Mucosa of descending colon (tissue), 3 donors: ENCODE measurements at regions not wholly inside any gene's neighbourhood (a gene's known extent, or its start where the extent isn't known, plus 50 kb on each side); places are given as distances from the start of the nearest gene placed in this dataset.

Experiments
- ATAC-seq: fragments of 200-7000 bp; cut with Tn5 transposase; one replicate; pipeline ENCODE4 v1.9.1; 2020; ENCODE audit warnings: mild to moderate bottlenecking, moderate library complexity
- DNase-seq, 3 donors: peaks; one replicate each; pipeline ENCODE4 v3.0.0-alpha.2; 2020
- H3K36me3 ChIP-seq: fragments of 200-600 bp; one replicate; pipeline ENCODE4 v1.8.0; 2021; ENCODE audit warnings: low read depth, mild to moderate bottlenecking
- H3K4me1 ChIP-seq: fragments of 200-600 bp; one replicate; pipeline ENCODE4 v1.8.0; 2021; ENCODE audit warnings: low read depth, mild to moderate bottlenecking
- H3K4me3 ChIP-seq: fragments of 200-600 bp; one replicate; pipeline ENCODE4 v1.8.0; 2021; ENCODE audit warnings: mild to moderate bottlenecking
- H3K9me3 ChIP-seq: fragments of 200-600 bp; one replicate; pipeline ENCODE4 v1.8.0; 2021; ENCODE audit warnings: mild to moderate bottlenecking
- intact Hi-C, 2 donors: fragments of 100-400 bp; cut with DNase I in 1 of 2; cut with micrococcal nuclease in 1 of 2; formaldehyde crosslinking; loops; one replicate each; pipeline versions ENCODE4 v1.11.0 to v1.11.1; 2022; cut with DNase I, micrococcal nuclease
- TF ChIP-seq, protein P1 (sequence below): fragments of 200-600 bp; IDR thresholded peaks from one replicate; pipeline ENCODE4 v1.8.0; 2022; ENCODE audit warnings: antibody characterized with exemption, mild to moderate bottlenecking
- donor health status: DM: no; HTN: no; CAD: no; lungs with moderate emphysema.
- donor health status: DM: no; HTN: no; CAD: no.
- donor health status: DM: no; HTN: yes; CAD: no.

DNA sequence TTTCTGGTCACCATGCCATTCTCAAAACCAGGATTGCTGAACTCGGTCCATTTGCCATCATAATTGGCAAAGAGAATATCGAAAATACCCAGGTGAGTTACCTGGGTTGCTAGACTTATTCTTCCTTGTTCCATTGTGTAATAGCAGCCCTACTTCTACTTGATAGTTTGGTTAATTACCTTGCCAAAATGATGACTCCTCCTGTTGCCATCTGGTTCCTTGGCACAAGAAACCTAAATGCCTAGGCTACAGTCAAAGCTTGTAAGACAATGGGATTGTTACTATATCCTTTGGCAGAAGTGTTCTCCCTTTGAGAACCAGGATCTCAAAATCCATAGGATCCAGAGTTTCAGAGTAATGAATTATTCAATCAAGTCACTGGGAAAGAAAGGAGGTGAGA is 373.2 kb upstream of the ACTBL2 start:
- no peak for DNase-seq
- TF ChIP-seq, protein P1, sequence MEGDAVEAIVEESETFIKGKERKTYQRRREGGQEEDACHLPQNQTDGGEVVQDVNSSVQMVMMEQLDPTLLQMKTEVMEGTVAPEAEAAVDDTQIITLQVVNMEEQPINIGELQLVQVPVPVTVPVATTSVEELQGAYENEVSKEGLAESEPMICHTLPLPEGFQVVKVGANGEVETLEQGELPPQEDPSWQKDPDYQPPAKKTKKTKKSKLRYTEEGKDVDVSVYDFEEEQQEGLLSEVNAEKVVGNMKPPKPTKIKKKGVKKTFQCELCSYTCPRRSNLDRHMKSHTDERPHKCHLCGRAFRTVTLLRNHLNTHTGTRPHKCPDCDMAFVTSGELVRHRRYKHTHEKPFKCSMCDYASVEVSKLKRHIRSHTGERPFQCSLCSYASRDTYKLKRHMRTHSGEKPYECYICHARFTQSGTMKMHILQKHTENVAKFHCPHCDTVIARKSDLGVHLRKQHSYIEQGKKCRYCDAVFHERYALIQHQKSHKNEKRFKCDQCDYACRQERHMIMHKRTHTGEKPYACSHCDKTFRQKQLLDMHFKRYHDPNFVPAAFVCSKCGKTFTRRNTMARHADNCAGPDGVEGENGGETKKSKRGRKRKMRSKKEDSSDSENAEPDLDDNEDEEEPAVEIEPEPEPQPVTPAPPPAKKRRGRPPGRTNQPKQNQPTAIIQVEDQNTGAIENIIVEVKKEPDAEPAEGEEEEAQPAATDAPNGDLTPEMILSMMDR = no peak
- ATAC-seq = no peak
- no peak overlapping the region for H3K4me3 ChIP-seq
- H3K4me1 ChIP-seq = no peaks in the 10 kb centered on the region
- H3K36me3 ChIP-seq = no peaks in the 10 kb centered on the region
- intact Hi-C loops = no loop called here
- no peaks in the 10 kb centered on the region for H3K9me3 ChIP-seq

DNA sequence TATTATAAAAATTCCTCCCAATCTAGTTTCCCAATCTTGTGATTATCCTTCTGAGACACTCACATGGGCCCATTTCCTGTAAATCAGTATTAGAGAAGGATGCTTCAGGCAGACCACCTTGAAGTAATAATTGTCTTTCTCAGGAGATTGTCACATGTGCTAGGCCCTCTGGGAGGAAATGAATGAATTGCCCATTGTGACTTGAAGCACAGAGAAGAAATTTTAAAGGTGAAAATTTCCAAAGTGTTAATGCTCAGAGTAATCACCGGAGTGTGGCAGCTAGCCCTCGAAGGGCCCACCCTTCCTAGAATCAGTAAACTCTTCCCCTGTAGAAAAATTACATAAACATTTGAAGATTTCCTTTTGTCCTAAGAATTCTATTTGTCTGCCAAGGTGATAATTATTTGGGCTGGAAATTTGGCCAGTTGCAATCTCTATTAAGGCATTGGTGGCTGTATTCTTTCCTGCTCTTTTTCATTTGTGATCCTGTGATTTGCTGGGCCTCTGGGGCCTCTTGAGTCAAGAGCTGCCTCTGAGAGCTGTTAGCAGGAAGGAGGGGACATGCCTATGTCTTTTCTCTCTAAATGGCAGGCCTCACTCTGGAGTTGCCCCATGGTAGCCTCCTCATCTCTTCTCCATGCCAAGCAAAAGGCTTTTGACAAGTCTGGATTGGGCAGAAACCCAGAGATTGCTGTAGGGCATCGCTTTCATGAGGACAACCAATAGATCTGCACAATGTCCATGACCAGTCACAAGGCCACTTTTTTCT is 371.5 kb upstream of the ACTBL2 start:
- no peak for ATAC-seq
- intact Hi-C loops = no loop called here

DNA sequence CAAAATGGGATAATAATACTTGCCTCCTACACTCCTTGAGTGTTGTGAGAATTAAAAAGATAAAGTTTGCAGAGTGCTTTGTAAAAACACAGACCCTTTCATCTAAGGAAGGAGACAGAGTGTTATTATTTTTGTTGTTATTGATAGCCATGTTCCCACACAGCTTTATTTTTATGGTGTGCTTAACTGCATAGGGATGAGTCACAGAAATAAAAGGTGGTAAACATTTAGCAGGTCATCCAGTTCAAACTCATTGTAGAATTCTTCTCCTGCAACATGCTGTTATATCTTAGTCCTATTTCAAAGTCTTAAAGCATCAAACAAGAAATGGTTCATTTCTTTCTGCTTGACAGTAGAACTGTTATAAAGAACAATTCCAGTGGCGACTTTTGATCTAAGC is 367.5 kb upstream of the ACTBL2 start:
- H3K36me3 ChIP-seq = no peaks in the 10 kb centered on the region
- TF ChIP-seq, protein P1 = no peak
- DNase-seq (no peak), ATAC-seq (no peak)
- H3K4me3 ChIP-seq = no peak overlapping the region
- intact Hi-C loops = no loop called here
- H3K4me1 ChIP-seq = no peaks in the 10 kb centered on the region
- H3K9me3 ChIP-seq = no peaks in the 10 kb centered on the region

More for the DNA sequence above, 371.5 kb upstream of the ACTBL2 start:
- Histone ChIP-seq H3K36me3 (no peaks in the 10 kb centered on the region), H3K9me3 (no peaks in the 10 kb centered on the region), H3K4me3 (no peak overlapping the region), H3K4me1 (no peaks in the 10 kb centered on the region)
- TF ChIP-seq, protein P1 = no peak
- no peak for DNase-seq

DNA sequence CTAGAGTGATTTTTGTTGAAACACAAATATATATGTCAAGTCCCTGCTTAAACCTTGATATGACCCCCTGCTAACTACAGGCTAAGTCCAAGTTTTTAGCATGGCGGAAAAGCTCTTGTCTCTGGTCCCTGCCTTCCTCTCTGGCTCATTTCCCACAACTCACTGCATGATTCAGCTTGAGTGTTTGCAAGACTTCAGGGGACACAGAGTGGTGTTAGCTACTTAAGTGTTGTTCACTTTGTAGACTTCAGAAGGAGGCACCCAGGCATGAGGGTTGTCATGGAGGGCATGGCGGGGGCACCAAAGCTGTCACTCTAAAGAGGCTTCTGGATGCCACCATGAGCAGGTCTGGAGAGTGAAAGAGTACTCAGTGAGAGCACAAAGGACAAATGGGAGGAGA is 362.4 kb upstream of the ACTBL2 start:
- DNase-seq = no peak
- TF ChIP-seq, protein P1 = no peak
- Histone ChIP-seq H3K36me3 (no peaks in the 10 kb centered on the region), H3K4me1 (no peaks in the 10 kb centered on the region), H3K4me3 (no peak overlapping the region), H3K9me3 (no peaks in the 10 kb centered on the region)
- ATAC-seq = no peak
- intact Hi-C loops = no loop called here

DNA sequence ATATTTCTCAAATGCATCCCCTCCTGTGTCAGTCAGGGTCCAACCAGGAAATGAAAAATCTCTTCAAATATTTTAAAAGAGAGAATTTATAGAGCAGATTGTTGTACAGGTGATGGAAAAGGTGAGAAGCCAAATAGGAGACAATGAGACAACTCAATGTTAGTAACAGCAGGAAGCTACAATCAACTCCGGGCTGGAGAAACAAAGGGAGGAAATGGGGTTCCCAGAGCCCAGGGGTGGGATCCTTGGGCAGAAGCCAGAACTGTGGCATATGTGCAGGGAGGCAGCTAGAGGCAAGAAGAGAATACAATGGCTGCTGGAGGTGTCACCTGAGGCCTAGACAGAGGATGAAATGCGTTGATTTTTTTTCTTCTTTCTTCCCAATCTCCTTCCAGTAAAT is 361.8 kb upstream of the ACTBL2 start:
- ATAC-seq = no peak
- no peaks in the 10 kb centered on the region for H3K36me3 ChIP-seq
- no peaks in the 10 kb centered on the region for H3K9me3 ChIP-seq
- TF ChIP-seq, protein P1 = no peak
- no peak overlapping the region for H3K4me3 ChIP-seq
- H3K4me1 ChIP-seq = no peaks in the 10 kb centered on the region
- DNase-seq = no peak
- intact Hi-C loops = no loop called here

DNA sequence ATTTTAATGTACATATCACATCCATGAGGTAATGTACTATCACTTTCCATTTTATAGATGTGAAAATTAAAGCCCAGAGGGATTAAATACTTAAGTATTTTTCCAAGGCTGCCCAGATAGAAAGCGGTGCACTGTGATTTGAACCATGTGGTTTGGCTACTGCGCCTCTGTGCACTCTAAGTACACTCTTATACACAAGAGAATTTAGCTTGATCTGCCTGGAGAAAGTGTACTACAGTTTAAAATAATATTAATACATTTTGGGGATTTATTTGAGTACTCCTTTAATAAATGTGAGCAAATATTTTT is 360.4 kb upstream of the ACTBL2 start:
- no peaks in the 10 kb centered on the region for H3K4me1 ChIP-seq
- H3K4me3 ChIP-seq = no peak overlapping the region
- intact Hi-C loops = no loop called here
- no peaks in the 10 kb centered on the region for H3K36me3 ChIP-seq
- TF ChIP-seq, protein P1 = no peak
- no peak for DNase-seq
- H3K9me3 ChIP-seq = no peaks in the 10 kb centered on the region
- ATAC-seq = no peak
